ENCODE measurements at regions not wholly inside any gene's neighbourhood (a gene's known extent, or its start where the extent isn't known, plus 50 kb on each side); places are given as distances from the start of the nearest gene placed in this dataset.

DNA sequence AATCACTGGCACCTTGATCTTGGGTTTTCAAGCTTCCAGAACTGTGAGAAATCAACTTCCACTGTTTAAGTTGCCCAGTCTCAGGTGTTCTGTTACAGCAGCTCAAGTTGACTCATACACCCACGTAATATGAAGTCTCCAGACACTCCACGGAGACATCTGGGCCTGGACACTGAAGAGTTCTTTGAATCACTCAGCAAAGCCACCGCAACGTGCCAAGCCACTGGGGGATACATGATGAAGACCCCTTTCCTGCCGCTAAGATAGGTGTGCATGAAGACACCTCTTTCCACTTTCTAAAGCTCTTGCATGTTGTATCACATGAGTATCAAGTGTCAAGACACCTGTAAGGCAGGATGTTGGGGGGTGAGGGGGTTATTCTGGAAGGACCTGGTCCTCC lies 311.7 kb upstream of the RTL1 start:
- Mint-ChIP-seq H3K9me3 (peaks cover 13% of the 10 kb centered on the region), H3K4me1 (no peaks in the 10 kb centered on the region), H3K36me3 (no peaks in the 10 kb centered on the region), H3K27ac (no peak overlapping the region), H3K4me3 (no peak overlapping the region)
- DNase-seq (ENCODE audit: low spot score in 2 of 2) (no peak), ATAC-seq (no peak)

- no peaks in the 10 kb centered on the region for H3K4me1 Mint-ChIP-seq
- ATAC-seq (no peak), DNase-seq (ENCODE audit: low spot score in 2 of 2) (no peak)
- H3K9me3 Mint-ChIP-seq, result peaks cover 13% of the 10 kb centered on the region
- H3K36me3 Mint-ChIP-seq, result no peaks in the 10 kb centered on the region
- no peak overlapping the region for H3K27ac Mint-ChIP-seq
- no peak overlapping the region for H3K4me3 Mint-ChIP-seq
Observed at GRCh38 chr14:101215927-101216326, 312.4 kb upstream of the RTL1 start.

DNA sequence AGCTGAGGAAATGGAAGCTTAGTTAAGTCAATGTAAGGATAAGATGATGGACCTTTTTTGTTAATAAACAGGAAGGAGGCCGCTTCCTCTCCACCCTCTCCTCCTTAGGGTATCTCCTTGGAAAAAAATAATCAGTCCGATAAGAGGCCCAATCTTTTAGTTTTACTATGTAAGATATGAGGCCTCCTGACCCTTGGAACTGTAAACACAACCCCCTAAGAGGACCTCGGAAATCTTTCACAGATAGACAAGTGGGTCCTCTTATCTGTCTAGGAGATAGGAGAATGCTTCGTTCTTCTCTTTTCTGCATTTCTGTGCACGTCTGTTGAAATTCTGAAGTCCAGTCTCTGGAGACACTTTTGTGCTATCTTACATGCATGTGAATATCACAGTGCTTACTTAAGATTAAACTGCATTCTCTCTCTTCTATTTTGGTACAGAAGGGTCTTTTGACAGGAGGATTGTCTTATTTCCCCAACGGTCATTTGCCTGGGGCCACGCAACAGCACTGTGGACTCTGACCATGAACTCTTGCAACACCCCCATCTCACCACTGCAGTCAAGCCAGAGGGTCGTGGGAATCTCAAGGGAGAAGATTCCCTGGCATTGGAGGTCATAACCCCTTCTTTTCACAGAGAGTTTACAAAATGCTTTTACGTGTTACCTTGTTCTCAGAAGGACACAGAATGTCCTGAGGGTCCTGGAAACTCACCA lies 313.0 kb upstream of the RTL1 start:
- no peak for DNase-seq (ENCODE audit: low spot score in 2 of 2)
- Mint-ChIP-seq H3K27ac (no peak overlapping the region), H3K9me3 (peaks cover 13% of the 10 kb centered on the region), H3K36me3 (no peaks in the 10 kb centered on the region), H3K4me1 (no peaks in the 10 kb centered on the region), H3K4me3 (no peak overlapping the region)
- no peak for ATAC-seq

DNA sequence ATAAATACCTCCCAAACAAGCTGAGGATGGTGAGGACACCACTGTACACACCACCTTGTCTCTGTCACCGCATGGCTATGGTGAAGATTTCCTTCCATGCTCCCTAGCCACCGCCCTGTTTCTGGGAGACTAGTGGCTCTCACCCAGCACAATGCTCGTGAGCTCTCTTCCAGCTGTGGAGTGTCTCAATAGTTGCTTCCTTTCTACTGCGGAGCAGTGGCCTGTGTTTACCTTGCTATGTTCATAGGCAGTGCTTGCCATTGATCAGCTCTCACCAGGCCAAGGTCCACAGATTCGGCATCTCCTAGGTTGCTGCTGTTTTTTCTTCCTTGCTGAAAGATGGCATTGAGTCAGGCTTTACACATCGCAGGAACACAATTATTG lies 313.6 kb upstream of the RTL1 start:
- DNase-seq (ENCODE audit: low spot score in 2 of 2) (no peak), ATAC-seq (no peak)
- Mint-ChIP-seq H3K9me3 (peaks cover 10% of the 10 kb centered on the region), H3K27ac (no peak overlapping the region), H3K4me3 (no peak overlapping the region), H3K36me3 (no peaks in the 10 kb centered on the region), H3K4me1 (no peaks in the 10 kb centered on the region)

DNA sequence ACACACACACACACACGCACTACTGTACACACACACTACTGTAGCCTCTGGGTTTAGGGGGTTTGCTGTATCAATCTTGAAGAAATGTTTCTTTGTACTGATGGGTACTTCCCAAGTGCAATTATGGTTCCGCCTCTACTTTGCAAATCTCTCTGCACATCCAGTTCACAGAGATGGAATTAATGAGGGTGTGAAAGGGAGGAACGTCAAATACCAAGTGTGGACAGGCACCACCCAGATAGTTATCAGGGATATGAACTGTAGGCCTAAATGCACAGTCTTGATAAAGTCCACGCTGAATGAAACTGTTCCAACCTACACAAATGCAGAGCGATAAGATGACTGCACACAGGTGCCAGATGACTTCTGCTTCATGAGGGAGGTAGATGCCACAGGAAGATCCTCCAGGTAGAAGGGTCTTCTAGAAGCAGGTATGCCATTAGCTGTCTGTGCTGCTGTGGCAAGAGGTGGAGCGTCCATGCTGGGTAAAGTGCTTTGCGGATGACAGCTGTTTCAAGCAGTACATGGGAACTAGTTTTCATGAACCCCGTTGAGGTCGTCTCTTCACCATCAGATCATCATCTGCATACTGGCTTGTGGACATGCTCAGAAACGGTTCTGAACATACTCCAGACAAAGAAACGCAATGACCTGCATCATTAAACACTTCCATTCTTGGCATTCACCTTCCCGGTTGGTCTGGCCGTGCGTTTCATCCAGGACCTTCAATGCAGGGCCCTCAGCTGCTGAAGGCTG lies 314.3 kb upstream of the RTL1 start:
- Mint-ChIP-seq H3K4me3 (no peak overlapping the region), H3K27ac (no peak overlapping the region), H3K36me3 (no peaks in the 10 kb centered on the region), H3K4me1 (no peaks in the 10 kb centered on the region), H3K9me3 (peaks cover 9% of the 10 kb centered on the region)
- no peak for DNase-seq (ENCODE audit: low spot score in 2 of 2)
- no peak for ATAC-seq

- no peak overlapping the region for H3K4me3 Mint-ChIP-seq
- H3K27ac Mint-ChIP-seq, result no peak overlapping the region
- peaks cover 5% of the 10 kb centered on the region for H3K9me3 Mint-ChIP-seq
- ATAC-seq, result no peak
- H3K36me3 Mint-ChIP-seq, result no peaks in the 10 kb centered on the region
- H3K4me1 Mint-ChIP-seq, result no peaks in the 10 kb centered on the region
- no peak for DNase-seq (ENCODE audit: low spot score in 2 of 2)
Observed at GRCh38 chr14:101219896-101220703, 316.6 kb upstream of the RTL1 start.

DNA sequence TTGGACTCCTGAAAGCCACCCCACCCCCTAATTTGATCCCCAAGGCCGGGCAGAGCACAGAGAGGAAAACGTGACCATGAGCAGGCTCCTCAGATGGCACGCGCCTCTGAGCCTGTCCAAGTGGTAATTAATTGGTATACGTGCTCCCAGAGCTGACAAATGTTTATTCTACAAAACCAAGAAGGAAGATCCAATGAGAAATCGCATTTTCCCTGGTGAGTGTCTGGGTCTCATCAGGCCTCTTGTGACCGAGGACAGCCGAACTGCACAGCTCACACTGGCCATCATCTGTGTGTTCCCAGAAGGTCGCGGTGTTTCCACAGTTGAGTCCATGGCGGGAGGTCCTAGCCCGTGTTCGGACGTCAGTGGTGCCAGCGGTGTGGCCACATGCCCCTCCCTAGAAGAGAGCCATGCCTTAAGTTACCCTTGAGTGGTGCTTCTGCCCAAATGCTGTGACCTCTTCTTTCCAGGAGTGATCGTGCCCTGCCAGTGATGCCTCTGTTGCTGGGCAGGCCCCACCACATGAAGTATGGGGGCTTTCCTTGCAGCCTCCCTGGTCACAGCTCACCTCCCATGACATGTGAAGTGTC lies 317.5 kb upstream of the RTL1 start:
- ATAC-seq (no peak), DNase-seq (ENCODE audit: low spot score in 2 of 2) (no peak)
- H3K9me3 Mint-ChIP-seq, result peaks cover under 1% of the 10 kb centered on the region
- no peak overlapping the region for H3K27ac Mint-ChIP-seq
- H3K4me1 Mint-ChIP-seq, result no peaks in the 10 kb centered on the region
- H3K36me3 Mint-ChIP-seq, result no peaks in the 10 kb centered on the region
- H3K4me3 Mint-ChIP-seq, result no peak overlapping the region

- no peak overlapping the region for H3K4me3 Mint-ChIP-seq
- no peaks in the 10 kb centered on the region for H3K4me1 Mint-ChIP-seq
- H3K9me3 Mint-ChIP-seq, result no peaks in the 10 kb centered on the region
- H3K27ac Mint-ChIP-seq, result no peak overlapping the region
- no peaks in the 10 kb centered on the region for H3K36me3 Mint-ChIP-seq
- DNase-seq (ENCODE audit: low spot score in 2 of 2), result no peak
- no peak for ATAC-seq
Observed at GRCh38 chr14:101221549-101222160, 318.1 kb upstream of the RTL1 start.

DNA sequence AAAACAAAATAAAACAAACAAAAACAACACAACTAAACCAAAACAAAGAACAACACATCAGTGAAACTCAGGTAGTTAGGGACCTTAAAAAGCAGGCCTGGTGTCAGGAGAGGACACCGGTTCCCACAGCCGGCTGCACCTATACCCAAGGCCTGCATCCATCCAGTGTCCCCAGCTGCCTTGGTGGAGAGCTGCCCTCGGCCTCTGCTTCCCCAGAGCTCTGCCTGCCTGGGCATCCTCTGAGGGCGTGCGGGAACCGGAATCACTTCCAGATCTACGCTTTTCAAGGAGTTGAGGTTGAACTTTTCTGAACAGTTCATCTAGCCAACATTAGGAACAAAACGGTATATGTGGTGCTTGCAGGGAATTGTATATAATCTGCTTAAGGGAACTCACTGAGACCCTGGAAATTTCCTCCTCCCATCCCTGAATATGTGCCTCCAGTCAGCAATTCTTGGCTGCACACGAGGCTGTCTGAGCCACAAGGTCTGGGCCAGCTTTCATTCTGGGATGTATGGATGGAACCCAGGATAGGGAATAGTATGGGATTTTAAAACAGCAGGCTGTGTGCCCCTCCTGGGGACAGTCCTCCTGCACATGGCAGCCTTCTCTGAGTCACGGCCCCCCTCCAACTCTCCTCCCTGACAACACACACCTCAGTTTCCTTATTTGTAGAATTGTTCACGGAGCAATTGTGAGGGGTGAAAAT lies 319.0 kb upstream of the RTL1 start:
- H3K36me3 Mint-ChIP-seq, result no peaks in the 10 kb centered on the region
- DNase-seq (ENCODE audit: low spot score in 2 of 2) (no peak), ATAC-seq (no peak)
- H3K27ac Mint-ChIP-seq, result no peak overlapping the region
- H3K4me1 Mint-ChIP-seq, result no peaks in the 10 kb centered on the region
- H3K4me3 Mint-ChIP-seq, result no peak overlapping the region
- H3K9me3 Mint-ChIP-seq, result no peaks in the 10 kb centered on the region

- no peaks in the 10 kb centered on the region for H3K4me1 Mint-ChIP-seq
- DNase-seq (ENCODE audit: low spot score in 2 of 2) (no peak), ATAC-seq (no peak)
- no peaks in the 10 kb centered on the region for H3K36me3 Mint-ChIP-seq
- no peaks in the 10 kb centered on the region for H3K9me3 Mint-ChIP-seq
- H3K27ac Mint-ChIP-seq, result no peak overlapping the region
- no peak overlapping the region for H3K4me3 Mint-ChIP-seq
Observed at GRCh38 chr14:101223127-101223526, 319.6 kb upstream of the RTL1 start.

- DNase-seq (ENCODE audit: low spot score in 2 of 2) (no peak), ATAC-seq (no peak)
- H3K9me3 Mint-ChIP-seq, result no peaks in the 10 kb centered on the region
- H3K36me3 Mint-ChIP-seq, result no peaks in the 10 kb centered on the region
- H3K4me1 Mint-ChIP-seq, result no peaks in the 10 kb centered on the region
- no peak overlapping the region for H3K4me3 Mint-ChIP-seq
- no peak overlapping the region for H3K27ac Mint-ChIP-seq
Observed at GRCh38 chr14:101223561-101224162, 320.1 kb upstream of the RTL1 start.

GRCh38 chr14:101224356-101225156 lies 321.0 kb upstream of the RTL1 start:
- Mint-ChIP-seq H3K27ac (no peak overlapping the region), H3K9me3 (no peaks in the 10 kb centered on the region), H3K4me1 (no peaks in the 10 kb centered on the region), H3K4me3 (no peak overlapping the region), H3K36me3 (no peaks in the 10 kb centered on the region)
- ATAC-seq, result no peak
- DNase-seq (ENCODE audit: low spot score in 2 of 2), result no peak

DNA sequence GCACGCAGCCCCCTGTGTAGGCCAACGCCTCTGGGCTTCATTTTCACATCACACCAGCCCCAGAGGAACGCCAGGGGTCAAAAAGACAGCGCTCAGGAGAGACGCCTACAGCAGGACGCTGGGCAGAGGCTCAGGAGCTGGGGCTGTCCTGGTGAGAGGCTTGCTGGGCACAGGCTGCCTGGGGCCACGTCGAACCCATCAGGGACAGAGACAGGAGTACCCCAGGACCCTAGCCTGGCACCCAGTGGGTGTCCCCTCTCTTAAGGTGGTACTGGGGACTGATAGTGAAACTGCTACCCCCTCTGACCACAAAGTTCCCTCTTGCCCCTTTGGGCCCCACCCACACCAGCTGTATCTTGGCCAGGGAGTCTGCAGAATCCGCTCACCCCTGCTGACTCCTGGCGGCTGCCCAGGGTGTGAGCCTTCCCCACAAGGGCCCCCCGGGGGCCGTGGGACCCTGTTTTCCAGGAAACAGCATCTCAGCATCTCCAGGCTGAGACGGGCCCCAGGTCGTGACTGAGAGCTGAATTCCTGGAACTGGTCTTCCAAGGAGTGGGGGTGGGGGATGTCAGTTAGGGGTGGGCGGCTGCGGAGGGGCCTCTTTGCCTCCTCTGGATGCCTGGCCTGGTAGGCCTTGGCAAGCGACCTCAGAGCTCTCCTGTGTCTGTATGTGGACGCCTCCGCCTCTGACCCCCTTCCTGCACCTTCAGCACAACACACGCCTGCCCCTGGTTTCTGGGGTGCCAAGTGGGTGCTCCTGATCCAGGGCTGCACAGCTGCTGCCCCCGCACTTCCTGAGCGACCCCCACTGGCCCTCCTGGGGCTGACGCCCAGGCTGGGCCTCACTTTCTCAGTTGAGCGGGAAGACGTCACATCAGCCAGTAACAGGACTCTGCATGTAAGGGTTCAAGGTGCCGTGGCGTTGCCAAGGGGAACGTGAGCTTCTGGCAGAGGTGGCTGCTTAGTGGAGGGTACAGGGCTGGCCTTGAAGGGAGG lies 321.9 kb upstream of the RTL1 start:
- Mint-ChIP-seq H3K4me3 (no peak overlapping the region), H3K36me3 (no peaks in the 10 kb centered on the region), H3K27ac (no peak overlapping the region), H3K9me3 (no peaks in the 10 kb centered on the region), H3K4me1 (no peaks in the 10 kb centered on the region)
- DNase-seq (ENCODE audit: low spot score in 2 of 2) (no peak), ATAC-seq (no peak)

All from stimulated activated effector memory CD8-positive, alpha-beta T cell treated with anti-CD3 and anti-CD28 coated beads, Interleukin-12 subunit alpha, Interleukin-12 subunit beta, amount 100 ng/mL, for 72 hours (primary cell).